ENCODE measurements at regions not wholly inside any gene's neighbourhood (a gene's known extent, or its start where the extent isn't known, plus 50 kb on each side); places are given as distances from the start of the nearest gene placed in this dataset.

DNA sequence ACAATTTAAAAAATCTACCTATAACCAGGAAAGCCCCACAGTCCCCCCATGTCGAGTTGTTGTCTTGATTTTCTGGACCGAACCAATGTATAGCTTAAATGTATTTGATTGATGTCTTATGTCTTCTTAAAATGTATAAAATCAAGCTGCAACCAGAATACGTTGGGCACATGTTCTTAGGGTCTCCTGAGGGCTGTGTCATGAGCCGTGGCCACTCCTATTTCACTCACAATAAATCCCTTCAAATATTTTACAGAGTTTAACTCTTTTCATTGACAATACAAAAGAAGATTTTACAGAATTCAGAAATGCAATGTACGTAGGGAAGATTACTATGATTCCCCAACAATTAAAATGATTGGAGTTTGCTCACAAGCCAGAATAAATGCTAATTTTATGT lies 428.7 kb upstream of the RAG2 start (continued):
- TF ChIP-seq, protein P1, sequence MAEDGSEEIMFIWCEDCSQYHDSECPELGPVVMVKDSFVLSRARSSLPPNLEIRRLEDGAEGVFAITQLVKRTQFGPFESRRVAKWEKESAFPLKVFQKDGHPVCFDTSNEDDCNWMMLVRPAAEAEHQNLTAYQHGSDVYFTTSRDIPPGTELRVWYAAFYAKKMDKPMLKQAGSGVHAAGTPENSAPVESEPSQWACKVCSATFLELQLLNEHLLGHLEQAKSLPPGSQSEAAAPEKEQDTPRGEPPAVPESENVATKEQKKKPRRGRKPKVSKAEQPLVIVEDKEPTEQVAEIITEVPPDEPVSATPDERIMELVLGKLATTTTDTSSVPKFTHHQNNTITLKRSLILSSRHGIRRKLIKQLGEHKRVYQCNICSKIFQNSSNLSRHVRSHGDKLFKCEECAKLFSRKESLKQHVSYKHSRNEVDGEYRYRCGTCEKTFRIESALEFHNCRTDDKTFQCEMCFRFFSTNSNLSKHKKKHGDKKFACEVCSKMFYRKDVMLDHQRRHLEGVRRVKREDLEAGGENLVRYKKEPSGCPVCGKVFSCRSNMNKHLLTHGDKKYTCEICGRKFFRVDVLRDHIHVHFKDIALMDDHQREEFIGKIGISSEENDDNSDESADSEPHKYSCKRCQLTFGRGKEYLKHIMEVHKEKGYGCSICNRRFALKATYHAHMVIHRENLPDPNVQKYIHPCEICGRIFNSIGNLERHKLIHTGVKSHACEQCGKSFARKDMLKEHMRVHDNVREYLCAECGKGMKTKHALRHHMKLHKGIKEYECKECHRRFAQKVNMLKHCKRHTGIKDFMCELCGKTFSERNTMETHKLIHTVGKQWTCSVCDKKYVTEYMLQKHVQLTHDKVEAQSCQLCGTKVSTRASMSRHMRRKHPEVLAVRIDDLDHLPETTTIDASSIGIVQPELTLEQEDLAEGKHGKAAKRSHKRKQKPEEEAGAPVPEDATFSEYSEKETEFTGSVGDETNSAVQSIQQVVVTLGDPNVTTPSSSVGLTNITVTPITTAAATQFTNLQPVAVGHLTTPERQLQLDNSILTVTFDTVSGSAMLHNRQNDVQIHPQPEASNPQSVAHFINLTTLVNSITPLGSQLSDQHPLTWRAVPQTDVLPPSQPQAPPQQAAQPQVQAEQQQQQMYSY (CRISPR knock-in tag; IDR thresholded peaks at IDR 0.05), result no peak
- TF ChIP-seq NR3C1 (CRISPR knock-in tag; conservative IDR thresholded peaks at IDR 0.05; ENCODE audit: low read depth), result no peak
- no peak for TF ChIP-seq RELA (CRISPR knock-in tag; IDR thresholded peaks at IDR 0.05; ENCODE audit: borderline replicate concordance)
- TF ChIP-seq, protein P2, sequence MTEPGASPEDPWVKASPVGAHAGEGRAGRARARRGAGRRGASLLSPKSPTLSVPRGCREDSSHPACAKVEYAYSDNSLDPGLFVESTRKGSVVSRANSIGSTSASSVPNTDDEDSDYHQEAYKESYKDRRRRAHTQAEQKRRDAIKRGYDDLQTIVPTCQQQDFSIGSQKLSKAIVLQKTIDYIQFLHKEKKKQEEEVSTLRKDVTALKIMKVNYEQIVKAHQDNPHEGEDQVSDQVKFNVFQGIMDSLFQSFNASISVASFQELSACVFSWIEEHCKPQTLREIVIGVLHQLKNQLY (CRISPR knock-in tag; IDR thresholded peaks at IDR 0.05), result no peak
- TF ChIP-seq, protein P3, sequence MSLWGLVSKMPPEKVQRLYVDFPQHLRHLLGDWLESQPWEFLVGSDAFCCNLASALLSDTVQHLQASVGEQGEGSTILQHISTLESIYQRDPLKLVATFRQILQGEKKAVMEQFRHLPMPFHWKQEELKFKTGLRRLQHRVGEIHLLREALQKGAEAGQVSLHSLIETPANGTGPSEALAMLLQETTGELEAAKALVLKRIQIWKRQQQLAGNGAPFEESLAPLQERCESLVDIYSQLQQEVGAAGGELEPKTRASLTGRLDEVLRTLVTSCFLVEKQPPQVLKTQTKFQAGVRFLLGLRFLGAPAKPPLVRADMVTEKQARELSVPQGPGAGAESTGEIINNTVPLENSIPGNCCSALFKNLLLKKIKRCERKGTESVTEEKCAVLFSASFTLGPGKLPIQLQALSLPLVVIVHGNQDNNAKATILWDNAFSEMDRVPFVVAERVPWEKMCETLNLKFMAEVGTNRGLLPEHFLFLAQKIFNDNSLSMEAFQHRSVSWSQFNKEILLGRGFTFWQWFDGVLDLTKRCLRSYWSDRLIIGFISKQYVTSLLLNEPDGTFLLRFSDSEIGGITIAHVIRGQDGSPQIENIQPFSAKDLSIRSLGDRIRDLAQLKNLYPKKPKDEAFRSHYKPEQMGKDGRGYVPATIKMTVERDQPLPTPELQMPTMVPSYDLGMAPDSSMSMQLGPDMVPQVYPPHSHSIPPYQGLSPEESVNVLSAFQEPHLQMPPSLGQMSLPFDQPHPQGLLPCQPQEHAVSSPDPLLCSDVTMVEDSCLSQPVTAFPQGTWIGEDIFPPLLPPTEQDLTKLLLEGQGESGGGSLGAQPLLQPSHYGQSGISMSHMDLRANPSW (CRISPR knock-in tag; conservative IDR thresholded peaks at IDR 0.05; ENCODE audit: low read depth), result no peak
- no peak for TF ChIP-seq ELF4 (CRISPR knock-in tag; IDR thresholded peaks at IDR 0.05; ENCODE audit: low read depth)

DNA sequence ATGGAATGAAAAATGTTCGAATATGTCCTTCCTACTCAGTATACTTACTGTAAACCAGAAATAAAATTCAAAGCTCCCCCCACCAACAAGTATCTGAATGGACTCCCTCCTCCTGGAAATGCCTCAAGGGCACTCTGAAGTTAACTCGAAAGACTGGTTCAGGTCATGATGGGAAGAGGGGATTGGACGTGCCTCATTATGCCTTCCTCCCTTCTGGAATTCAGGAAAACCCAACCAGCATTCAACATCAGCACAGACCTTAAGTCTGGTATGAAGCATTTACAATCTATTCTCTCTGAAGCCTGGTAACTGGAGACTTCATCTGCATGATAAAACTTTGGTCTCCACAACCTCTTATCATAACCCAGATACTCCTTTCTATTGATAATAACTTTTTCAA lies 428.3 kb upstream of the RAG2 start:
- peaks cover 73% of the 10 kb centered on the region for H3K9me3 Mint-ChIP-seq
- peaks cover 48% of the 10 kb centered on the region for H3K36me3 Mint-ChIP-seq
- H3K27me3 Mint-ChIP-seq (ENCODE audit: low read depth), result peaks cover 4% of the 10 kb centered on the region; the same call in 1 of the 2 replicates
- no peak overlapping the region for H3K27ac Mint-ChIP-seq
- ATAC-seq, result no peak
- POLR2A ChIA-PET, result no interaction called here
- no peak overlapping the region for H3K4me3 Mint-ChIP-seq
- DNase-seq (ENCODE audit: low spot score), result no peak
- CTCF ChIA-PET, result no interaction called here
- no peaks in the 10 kb centered on the region for H3K4me1 Mint-ChIP-seq
- TF ChIP-seq ZBTB21 (CRISPR knock-in tag; IDR thresholded peaks at IDR 0.05; ENCODE audit: borderline replicate concordance), result no peak
- TF ChIP-seq, protein P4, sequence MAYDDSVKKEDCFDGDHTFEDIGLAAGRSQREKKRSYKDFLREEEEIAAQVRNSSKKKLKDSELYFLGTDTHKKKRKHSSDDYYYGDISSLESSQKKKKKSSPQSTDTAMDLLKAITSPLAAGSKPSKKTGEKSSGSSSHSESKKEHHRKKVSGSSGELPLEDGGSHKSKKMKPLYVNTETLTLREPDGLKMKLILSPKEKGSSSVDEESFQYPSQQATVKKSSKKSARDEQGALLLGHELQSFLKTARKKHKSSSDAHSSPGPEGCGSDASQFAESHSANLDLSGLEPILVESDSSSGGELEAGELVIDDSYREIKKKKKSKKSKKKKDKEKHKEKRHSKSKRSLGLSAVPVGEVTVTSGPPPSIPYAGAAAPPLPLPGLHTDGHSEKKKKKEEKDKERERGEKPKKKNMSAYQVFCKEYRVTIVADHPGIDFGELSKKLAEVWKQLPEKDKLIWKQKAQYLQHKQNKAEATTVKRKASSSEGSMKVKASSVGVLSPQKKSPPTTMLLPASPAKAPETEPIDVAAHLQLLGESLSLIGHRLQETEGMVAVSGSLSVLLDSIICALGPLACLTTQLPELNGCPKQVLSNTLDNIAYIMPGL (CRISPR knock-in tag; IDR thresholded peaks at IDR 0.05), result no peak
- TF ChIP-seq, protein P5, sequence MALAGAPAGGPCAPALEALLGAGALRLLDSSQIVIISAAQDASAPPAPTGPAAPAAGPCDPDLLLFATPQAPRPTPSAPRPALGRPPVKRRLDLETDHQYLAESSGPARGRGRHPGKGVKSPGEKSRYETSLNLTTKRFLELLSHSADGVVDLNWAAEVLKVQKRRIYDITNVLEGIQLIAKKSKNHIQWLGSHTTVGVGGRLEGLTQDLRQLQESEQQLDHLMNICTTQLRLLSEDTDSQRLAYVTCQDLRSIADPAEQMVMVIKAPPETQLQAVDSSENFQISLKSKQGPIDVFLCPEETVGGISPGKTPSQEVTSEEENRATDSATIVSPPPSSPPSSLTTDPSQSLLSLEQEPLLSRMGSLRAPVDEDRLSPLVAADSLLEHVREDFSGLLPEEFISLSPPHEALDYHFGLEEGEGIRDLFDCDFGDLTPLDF (CRISPR knock-in tag; IDR thresholded peaks at IDR 0.05), result no peak
- no peak for TF ChIP-seq JAZF1 (CRISPR knock-in tag; IDR thresholded peaks at IDR 0.05)
- TF ChIP-seq NFE2L1 (CRISPR knock-in tag; IDR thresholded peaks at IDR 0.05), result no peak
- TF ChIP-seq SP1 (CRISPR knock-in tag; conservative IDR thresholded peaks at IDR 0.05), result no peak
- TF ChIP-seq, protein P6, sequence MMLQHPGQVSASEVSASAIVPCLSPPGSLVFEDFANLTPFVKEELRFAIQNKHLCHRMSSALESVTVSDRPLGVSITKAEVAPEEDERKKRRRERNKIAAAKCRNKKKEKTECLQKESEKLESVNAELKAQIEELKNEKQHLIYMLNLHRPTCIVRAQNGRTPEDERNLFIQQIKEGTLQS (CRISPR knock-in tag; conservative IDR thresholded peaks at IDR 0.05), result no peak
- no peak for TF ChIP-seq ZNF396 (CRISPR knock-in tag; IDR thresholded peaks at IDR 0.05; ENCODE audit: borderline replicate concordance)
- TF ChIP-seq, protein P1 (CRISPR knock-in tag; IDR thresholded peaks at IDR 0.05), result no peak
- TF ChIP-seq, protein P7, sequence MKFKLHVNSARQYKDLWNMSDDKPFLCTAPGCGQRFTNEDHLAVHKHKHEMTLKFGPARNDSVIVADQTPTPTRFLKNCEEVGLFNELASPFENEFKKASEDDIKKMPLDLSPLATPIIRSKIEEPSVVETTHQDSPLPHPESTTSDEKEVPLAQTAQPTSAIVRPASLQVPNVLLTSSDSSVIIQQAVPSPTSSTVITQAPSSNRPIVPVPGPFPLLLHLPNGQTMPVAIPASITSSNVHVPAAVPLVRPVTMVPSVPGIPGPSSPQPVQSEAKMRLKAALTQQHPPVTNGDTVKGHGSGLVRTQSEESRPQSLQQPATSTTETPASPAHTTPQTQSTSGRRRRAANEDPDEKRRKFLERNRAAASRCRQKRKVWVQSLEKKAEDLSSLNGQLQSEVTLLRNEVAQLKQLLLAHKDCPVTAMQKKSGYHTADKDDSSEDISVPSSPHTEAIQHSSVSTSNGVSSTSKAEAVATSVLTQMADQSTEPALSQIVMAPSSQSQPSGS (CRISPR knock-in tag; IDR thresholded peaks at IDR 0.05; ENCODE audit: borderline replicate concordance, low read depth), result no peak
- TF ChIP-seq, protein P8, sequence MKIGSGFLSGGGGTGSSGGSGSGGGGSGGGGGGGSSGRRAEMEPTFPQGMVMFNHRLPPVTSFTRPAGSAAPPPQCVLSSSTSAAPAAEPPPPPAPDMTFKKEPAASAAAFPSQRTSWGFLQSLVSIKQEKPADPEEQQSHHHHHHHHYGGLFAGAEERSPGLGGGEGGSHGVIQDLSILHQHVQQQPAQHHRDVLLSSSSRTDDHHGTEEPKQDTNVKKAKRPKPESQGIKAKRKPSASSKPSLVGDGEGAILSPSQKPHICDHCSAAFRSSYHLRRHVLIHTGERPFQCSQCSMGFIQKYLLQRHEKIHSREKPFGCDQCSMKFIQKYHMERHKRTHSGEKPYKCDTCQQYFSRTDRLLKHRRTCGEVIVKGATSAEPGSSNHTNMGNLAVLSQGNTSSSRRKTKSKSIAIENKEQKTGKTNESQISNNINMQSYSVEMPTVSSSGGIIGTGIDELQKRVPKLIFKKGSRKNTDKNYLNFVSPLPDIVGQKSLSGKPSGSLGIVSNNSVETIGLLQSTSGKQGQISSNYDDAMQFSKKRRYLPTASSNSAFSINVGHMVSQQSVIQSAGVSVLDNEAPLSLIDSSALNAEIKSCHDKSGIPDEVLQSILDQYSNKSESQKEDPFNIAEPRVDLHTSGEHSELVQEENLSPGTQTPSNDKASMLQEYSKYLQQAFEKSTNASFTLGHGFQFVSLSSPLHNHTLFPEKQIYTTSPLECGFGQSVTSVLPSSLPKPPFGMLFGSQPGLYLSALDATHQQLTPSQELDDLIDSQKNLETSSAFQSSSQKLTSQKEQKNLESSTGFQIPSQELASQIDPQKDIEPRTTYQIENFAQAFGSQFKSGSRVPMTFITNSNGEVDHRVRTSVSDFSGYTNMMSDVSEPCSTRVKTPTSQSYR (CRISPR knock-in tag; IDR thresholded peaks at IDR 0.05), result no peak
- TF ChIP-seq ZNF263 (CRISPR knock-in tag; IDR thresholded peaks at IDR 0.05; ENCODE audit: low read depth), result no peak

All from WTC11 (cell line).